Hematopoietic multipotent progenitor cell treated with erythropoietin and hydrocortisone succinate and interleukin-3 and kit ligand, for 6 days (in vitro differentiated cells): ENCODE measurements at regions not wholly inside any gene's neighbourhood (a gene's known extent, or its start where the extent isn't known, plus 50 kb on each side); places are given as distances from the start of the nearest gene placed in this dataset.
A peak's percentile ranks its signal among the peaks of the same experiment; 100 is the strongest.
"Not testable (repeated sequence)": the region's sequence is repeated elsewhere in the genome, so short reads cannot be mapped to it uniquely, and the experiment has no call there.

Experiments
- DNase-seq: peaks from one replicate; pipeline ENCODE4 v3.0.0-alpha.2; 2015

- DNase-seq, result no peak
These were observed 150.0 kb downstream of the NFKBIZ start for GRCh38 chr3:101999177-101999779.

GRCh38 chr3:102000620-102001209 is 151.4 kb downstream of the NFKBIZ start:
- DNase-seq, result no peak

- no peak for DNase-seq
These were observed 152.7 kb downstream of the NFKBIZ start for GRCh38 chr3:102002056-102002455.

GRCh38 chr3:102004561-102004960 is 155.2 kb downstream of the NFKBIZ start:
- DNase-seq, result no peak

DNA sequence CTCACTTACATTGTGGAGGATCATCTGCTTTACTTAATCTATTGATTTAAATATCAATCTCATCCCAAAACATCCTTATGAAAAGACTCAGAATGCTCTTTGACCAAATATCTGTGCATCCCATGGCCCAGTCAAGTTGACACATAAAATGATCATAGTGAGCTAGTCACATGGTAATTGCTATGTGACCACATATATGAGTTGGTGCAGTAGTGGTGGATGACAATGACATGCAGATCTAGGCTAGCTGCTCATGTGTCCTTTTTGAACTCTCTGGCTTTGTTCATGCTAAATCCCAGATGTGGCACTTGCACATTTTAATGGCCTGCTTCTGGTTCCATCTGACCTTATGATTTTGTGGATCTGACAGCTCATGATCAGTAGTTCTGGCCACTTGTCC is 156.2 kb downstream of the NFKBIZ start:
- no peak for DNase-seq

- DNase-seq, result no peak
These were observed 157.6 kb downstream of the NFKBIZ start for GRCh38 chr3:102006812-102007485.

GRCh38 chr3:102008436-102008835 is 159.1 kb downstream of the NFKBIZ start:
- not testable (repeated sequence) for DNase-seq

DNA sequence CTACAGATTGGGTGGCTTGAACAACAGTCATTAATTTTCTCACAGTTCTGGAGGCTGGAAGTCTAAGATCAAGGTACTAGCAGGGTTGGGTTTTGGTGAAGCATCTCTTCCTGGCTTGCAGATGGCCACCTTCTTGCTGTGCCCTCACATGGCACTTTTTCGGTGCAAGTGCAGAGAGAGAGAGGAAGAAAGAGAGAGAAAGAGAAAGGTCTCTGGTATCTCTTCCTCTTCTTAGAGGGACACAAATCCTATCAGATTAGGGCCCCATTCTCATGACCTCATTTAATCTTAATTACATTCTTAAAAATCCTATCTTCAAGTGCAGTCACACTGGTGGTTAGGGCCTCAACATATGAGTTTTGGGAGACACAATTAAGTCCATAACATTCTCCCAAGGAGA is 167.1 kb downstream of the NFKBIZ start:
- DNase-seq, result no peak

DNA sequence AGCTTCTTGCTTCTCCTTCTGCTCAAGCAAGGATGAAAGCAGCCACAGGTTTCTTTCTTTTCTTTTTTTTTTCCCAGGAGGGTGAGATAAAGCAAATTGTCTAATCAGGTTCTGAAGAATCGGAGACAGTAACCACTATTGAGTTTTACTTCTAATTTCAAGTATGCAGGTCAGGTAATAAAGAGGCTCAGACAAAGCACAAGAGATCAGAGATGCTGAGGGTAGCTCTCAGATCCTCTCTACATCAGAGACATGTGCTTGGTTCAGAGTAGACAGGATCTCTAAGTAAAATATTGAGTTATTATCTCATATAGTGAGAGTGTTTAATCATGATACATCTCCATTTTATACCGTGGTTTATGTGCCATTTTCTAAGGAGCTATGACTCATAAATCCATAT is 168.5 kb downstream of the NFKBIZ start:
- no peak for DNase-seq

DNA sequence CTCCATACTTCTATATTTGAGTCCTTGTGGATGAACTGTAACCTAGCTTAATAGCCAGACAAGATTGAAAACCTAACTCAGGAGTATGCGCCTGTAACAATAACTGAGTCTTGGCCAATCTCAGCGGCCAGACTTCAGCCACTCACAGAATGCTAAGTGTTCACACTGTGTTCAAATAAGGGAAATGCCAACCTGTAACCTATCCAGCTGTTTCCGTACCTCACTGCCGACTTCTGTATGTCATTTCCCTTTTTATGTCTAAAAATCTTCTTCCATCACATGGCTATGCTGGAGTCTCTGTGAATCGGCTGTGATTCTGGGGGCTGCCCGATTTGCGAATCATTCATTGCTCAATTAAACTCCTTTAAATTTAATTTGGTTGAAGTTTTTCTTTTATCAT is 169.2 kb downstream of the NFKBIZ start:
- DNase-seq, result no peak

DNA sequence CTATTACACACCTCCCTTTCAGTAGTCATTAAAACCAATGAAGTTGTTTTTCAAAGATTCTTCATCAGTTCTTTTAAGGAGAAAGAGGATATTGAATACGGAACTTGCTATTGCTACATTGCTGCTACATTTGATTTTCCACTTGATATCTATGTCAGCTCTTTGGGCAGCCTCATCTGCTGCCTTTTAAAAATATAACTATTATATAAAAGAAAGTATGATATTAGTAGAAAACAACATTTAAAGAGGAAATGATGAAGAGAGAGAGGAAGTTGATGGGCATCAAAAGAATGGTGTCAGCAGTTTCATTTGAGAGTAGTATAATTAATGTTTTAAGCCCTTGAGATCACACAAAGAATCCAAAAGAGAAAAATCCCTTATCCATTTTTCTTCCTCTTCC is 171.4 kb downstream of the NFKBIZ start:
- DNase-seq, result peak; percentile 16

DNA sequence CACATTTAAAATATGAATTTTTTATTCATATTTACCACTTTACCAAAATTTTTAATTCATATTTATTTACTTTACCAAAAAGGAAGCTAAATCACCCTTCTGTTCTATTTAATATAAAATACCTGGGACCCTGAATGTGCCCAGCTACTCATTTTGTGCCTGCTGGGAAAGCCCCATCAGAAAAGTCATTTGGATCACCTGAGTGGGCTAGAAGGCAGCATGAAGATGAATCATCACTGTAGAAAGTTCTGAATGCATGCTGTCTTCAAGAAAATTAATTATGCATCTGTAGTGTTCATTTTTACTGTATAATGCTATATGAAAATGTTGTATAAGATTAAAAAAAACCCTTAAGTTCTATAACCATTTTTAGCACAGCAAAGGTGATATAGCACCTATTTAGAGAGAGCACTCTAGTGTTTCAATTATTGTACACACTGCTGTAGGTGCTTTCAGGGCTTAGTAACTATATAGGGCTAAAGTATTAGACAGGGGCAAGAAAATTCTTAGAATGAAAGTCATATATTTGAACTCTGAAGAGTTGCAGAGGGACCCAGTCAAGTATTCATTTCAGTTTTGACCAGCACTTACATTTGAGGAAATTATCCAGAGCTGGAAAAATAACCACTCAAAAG is 175.1 kb downstream of the NFKBIZ start:
- DNase-seq, result no peak

- DNase-seq, result no peak
These were observed 176.4 kb downstream of the NFKBIZ start for GRCh38 chr3:102025606-102026270.

- DNase-seq, result peak; percentile 14
These were observed 177.3 kb downstream of the NFKBIZ start for GRCh38 chr3:102026656-102027055.

GRCh38 chr3:102030661-102031060 is 181.3 kb downstream of the NFKBIZ start:
- DNase-seq, result no peak

- DNase-seq, result no peak
These were observed 182.5 kb downstream of the NFKBIZ start for GRCh38 chr3:102031834-102032233.

GRCh38 chr3:102032491-102033383 is 183.4 kb downstream of the NFKBIZ start:
- no peak for DNase-seq

DNA sequence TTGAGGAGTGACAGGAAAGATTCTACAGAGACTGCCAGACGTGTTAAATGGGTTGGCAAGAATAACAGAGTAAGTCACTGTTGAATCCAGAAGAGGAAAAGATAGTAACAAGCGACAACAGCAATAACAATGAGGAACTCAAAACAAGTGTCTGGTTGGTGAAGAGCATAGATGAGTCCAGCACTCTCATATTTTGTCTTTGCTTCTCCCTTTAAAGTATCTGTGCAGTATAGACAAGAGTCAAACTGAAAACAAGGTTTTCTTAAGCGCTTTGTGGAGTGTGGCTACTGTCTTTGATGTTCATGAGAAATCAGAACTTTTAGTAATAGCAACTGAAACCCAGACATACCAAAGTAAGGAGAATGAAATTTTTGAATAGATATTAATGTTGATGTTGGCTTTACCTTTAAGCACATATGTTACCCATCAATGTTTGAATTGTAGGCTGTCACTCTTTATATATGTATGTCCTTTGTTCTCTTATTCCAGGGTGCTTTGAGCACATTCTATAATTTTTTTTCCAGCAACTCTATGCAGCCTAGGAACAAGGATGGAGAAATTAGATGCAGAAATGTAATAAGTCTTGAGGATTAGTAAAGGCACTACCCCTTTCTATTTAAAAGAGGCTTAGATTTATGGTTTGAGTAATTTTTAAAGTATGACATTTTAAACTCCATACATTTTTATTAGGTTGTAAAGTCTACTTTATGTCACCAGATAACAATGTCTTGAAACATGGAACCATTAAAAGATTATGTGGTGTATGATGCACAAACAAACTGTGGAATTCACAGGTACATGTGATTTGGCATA is 185.5 kb downstream of the NFKBIZ start:
- no peak for DNase-seq

DNA sequence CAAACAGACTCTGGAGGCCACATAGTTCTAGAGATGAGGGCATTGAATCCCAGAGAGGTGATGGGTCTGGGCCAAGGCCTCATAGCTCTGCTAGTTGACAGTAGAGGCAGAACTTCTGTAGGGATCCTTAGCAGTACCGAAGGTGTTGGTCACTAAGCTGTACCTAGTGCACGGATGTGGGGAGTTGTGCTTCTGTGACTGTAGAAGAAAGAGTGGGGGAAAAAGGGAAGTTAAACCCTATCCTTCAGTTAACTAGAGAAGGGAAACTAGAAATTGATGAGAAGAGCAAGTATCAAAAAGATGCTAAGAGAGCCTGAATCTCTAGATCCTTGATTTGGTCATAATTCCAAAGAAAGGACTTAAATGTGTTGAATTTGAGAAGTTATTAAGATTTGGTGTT is 186.7 kb downstream of the NFKBIZ start:
- DNase-seq, result no peak

- DNase-seq, result no peak
These were observed 187.2 kb downstream of the NFKBIZ start for GRCh38 chr3:102036472-102036871.

DNA sequence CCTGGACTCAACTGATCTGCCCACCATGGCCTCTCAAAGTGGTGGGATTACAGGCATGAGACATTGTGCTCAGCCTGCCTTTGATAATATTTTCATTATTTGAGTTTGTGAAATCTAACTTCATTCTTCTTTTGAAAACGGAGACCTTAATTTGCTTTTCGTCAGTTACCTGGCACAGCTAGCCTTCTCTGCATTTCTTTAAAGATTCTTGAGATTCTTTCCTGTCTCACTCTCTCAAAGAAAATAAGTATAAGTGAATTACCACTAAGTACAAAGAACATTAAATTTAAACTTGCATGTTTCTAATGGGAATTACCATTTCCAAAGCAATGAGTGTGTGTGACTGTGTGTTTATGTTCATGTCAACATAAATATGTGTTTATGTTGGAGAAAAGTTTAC is 187.9 kb downstream of the NFKBIZ start:
- no peak for DNase-seq

DNA sequence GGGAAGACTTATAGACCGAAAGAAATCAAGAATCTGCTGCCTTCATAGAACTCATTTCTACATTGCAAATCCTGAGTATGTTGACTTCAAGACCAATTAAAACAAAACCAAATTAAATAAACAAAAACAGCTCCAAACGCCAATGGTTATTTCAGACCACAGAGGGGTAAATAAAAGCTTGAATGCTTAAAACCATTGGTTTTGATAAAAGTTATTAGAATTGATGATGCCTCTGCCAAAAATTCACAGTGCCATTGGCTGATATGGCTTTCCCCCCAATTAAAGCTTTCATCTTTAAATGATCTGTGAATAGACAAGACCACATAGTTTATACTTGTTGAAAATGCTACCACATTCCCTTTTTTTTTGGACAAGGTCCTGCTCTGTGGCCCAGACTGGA is 188.5 kb downstream of the NFKBIZ start:
- no peak for DNase-seq
